ENCODE measurements at regions not wholly inside any gene's neighbourhood (a gene's known extent, or its start where the extent isn't known, plus 50 kb on each side); places are given as distances from the start of the nearest gene placed in this dataset.

- no peak overlapping the region for H3K4me3 ChIP-seq
- DNase-seq (ENCODE audit: low spot score), result no peak
- TF ChIP-seq, protein P1, sequence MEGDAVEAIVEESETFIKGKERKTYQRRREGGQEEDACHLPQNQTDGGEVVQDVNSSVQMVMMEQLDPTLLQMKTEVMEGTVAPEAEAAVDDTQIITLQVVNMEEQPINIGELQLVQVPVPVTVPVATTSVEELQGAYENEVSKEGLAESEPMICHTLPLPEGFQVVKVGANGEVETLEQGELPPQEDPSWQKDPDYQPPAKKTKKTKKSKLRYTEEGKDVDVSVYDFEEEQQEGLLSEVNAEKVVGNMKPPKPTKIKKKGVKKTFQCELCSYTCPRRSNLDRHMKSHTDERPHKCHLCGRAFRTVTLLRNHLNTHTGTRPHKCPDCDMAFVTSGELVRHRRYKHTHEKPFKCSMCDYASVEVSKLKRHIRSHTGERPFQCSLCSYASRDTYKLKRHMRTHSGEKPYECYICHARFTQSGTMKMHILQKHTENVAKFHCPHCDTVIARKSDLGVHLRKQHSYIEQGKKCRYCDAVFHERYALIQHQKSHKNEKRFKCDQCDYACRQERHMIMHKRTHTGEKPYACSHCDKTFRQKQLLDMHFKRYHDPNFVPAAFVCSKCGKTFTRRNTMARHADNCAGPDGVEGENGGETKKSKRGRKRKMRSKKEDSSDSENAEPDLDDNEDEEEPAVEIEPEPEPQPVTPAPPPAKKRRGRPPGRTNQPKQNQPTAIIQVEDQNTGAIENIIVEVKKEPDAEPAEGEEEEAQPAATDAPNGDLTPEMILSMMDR (IDR thresholded peaks at IDR 0.05), result no peak
- H3K27ac ChIP-seq, result no peak overlapping the region
Measured at GRCh38 chr7:132022188-132022587, 465.8 kb upstream of the PODXL start.

DNA sequence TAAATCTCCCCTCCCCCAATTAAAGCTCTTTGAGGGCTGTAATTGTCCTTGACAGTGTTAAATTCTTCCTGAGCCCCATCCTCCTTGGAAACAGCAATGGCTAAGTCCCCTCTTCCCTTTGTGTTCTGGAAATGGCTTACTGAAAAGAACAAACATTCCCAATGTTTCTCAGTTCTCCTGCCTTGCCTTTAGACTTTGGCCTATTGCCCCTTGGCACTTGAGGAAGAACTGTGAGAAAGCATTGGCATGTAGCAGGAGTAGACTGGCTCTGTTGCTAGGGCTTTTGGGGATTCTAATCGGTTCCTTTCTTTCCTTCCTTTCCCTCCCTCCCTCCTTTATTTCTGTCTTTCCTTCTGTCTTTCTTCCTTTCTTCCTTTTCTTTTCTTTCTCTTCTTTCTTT, 463.3 kb upstream of the PODXL start:
- H3K27ac ChIP-seq, result no peak overlapping the region
- TF ChIP-seq, protein P1 (IDR thresholded peaks at IDR 0.05), result no peak
- H3K4me3 ChIP-seq, result no peak overlapping the region
- no peak for DNase-seq (ENCODE audit: low spot score)

DNA sequence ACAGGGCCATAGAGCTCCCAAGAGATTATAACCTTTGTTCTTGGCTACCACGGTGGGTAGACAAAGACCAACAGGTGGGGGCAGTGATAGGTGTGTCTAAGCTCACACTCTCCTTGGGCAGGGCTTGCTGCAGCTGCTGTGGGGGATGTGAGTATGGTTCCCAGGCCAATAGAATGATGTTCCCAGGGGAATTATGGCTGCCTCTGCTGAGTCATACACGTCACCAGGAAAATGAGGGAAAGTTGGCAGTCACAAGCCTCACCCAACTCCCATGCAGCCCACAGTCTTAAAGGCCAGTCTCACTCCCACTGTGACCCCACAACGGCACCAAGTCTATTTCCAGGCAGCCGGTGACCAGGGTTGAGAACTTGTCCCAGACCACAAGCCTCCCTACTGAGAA, 453.4 kb upstream of the PODXL start:
- Histone ChIP-seq H3K4me3 (no peak overlapping the region), H3K27ac (no peak overlapping the region)
- no peak for DNase-seq (ENCODE audit: low spot score)
- TF ChIP-seq, protein P1 (IDR thresholded peaks at IDR 0.05), result no peak

- H3K27ac ChIP-seq, result no peak overlapping the region
- TF ChIP-seq, protein P1 (IDR thresholded peaks at IDR 0.05), result no peak
- DNase-seq (ENCODE audit: low spot score), result no peak
- no peak overlapping the region for H3K4me3 ChIP-seq
Measured at GRCh38 chr7:132004529-132004928, 448.1 kb upstream of the PODXL start.

- no peak for DNase-seq (ENCODE audit: low spot score)
- TF ChIP-seq, protein P1 (IDR thresholded peaks at IDR 0.05), result no peak
- H3K4me3 ChIP-seq, result no peak overlapping the region
- H3K27ac ChIP-seq, result no peak overlapping the region
Measured at GRCh38 chr7:132002343-132002968, 446.0 kb upstream of the PODXL start.

DNA sequence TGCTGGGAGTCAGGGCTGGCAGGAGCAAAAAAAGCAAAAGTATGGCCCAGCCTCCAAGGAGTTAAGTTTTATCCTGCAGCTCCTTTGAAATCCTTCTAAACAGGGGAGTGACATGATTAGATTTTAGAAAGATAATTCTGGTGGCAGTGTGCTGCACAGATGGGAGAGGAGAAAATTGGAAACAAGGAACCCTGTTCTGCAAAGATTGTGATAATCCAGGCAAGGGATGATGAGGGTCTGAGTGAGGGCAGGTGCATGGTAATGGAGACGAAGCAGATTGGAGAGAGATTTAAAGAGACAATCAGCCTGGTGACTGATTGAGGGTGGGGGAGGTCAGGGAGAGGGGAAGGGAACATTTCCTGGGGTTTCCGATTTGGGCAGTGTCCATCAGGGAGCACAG, 444.7 kb upstream of the PODXL start:
- no peak for DNase-seq (ENCODE audit: low spot score)
- Histone ChIP-seq H3K4me3 (no peak overlapping the region), H3K27ac (no peak overlapping the region)
- TF ChIP-seq, protein P1 (IDR thresholded peaks at IDR 0.05), result no peak

DNA sequence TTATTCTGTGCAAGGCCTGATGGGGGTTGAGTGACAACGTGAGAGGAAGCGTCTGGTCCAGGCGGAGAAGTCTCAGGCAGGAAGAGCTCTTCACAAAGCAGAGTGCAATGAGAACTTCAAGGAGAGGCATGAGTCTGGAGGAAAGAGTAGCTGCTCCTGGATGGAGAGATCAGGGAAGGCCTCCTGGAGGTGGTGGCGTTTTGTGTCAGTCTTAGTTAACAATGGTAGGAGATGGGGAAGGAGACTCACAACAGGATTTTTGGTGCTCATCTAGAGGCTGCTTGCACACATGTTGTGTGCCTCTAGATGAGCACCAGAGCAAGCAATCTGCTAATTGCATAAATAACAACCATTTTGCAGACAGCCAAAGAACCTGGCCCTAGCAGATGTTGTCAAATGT, 442.8 kb upstream of the PODXL start:
- Histone ChIP-seq H3K4me3 (no peak overlapping the region), H3K27ac (no peak overlapping the region)
- DNase-seq (ENCODE audit: low spot score), result no peak
- TF ChIP-seq, protein P1 (IDR thresholded peaks at IDR 0.05), result no peak

Data from coronary artery (tissue), 2 donors.